VCaP (cell line): ENCODE measurements at regions not wholly inside any gene's neighbourhood (a gene's known extent, or its start where the extent isn't known, plus 50 kb on each side); places are given as distances from the start of the nearest gene placed in this dataset.

Experiments used
- H3K27ac ChIP-seq: fragments of 450-650 bp; 2 replicates; pipeline ENCODE4 v1.5.1; 2017
- CTCF ChIP-seq: fragments of 450-650 bp; conservative IDR thresholded peaks from 2 replicates; pipeline ENCODE4 v1.5.1; 2017; ENCODE audit warnings: mild to moderate bottlenecking, moderate library complexity

DNA sequence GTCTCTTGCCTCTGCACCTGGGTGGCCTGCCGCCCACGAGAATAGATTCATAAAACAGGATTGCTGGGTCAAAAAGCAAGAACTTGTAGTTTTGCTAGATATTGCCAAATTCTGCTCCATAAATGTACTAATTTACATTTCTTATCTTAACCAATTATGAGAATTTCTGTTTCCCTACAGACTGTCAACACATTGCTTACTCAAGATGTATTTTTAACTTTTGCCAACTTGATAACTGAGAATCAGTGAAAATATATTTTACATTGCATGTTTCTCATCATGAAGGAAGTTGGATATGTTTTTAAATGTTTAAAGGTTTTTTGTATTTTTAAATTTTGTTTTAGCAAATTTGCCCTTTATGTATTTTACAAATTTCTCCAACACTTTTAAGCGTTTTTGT, 664.8 kb downstream of the MMUT start:
- TF ChIP-seq CTCF = no peak
- H3K27ac ChIP-seq = no peak overlapping the region

- TF ChIP-seq CTCF = no peak
- H3K27ac ChIP-seq = no peak overlapping the region
These were observed 671.2 kb upstream of the PTCHD4 start for GRCh38 chr6:48782225-48782624.

GRCh38 chr6:48777411-48777810, 666.4 kb upstream of the PTCHD4 start:
- H3K27ac ChIP-seq = no peak overlapping the region
- TF ChIP-seq CTCF = no peak

DNA sequence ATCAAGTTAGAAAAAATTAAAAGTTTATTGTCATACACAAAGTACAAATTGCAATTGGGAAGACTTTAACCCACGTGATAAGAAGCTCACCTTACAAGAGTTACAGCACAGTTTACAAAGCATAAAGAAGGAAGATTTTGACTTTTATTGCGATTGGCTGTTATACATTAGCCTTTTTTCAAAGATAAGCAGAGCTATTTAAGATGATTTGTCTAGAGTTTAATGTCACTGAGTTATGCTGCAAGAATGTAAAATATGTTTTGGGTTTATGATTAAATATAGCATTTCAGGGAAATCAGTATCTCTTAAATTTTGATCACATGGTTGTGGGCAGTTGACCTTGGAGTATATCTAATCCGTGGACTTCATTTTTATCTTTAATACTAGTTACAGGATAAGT, 664.2 kb upstream of the PTCHD4 start:
- no peak overlapping the region for H3K27ac ChIP-seq
- no peak for TF ChIP-seq CTCF

GRCh38 chr6:48774276-48774675, 663.3 kb upstream of the PTCHD4 start:
- TF ChIP-seq CTCF = no peak
- no peak overlapping the region for H3K27ac ChIP-seq

DNA sequence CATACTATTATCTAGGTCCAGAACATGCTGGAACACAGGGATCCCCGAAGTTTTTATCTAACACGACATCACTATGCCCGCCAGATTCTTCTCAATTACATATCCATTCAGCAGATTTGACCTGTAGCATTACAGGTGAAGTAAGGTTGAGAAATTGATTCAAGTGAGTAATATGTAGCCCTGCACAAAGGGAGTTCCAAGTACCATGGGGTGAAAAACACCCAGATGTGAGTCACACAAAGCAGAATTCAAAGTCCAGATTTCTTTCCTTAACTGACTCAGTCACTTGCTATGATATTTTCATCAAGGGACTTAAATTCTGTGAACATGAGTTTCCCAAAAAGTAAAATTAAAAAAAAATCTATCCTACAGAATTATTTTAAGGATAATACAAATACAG, 655.4 kb upstream of the PTCHD4 start:
- no peak for TF ChIP-seq CTCF
- H3K27ac ChIP-seq = no peak overlapping the region

- peak; percentile 75 for TF ChIP-seq CTCF
- no peak overlapping the region for H3K27ac ChIP-seq
These were observed 654.5 kb upstream of the PTCHD4 start for GRCh38 chr6:48765352-48765961.
